Stimulated activated naive CD4-positive, alpha-beta T cell (primary cell): ENCODE measurements at regions not wholly inside any gene's neighbourhood (a gene's known extent, or its start where the extent isn't known, plus 50 kb on each side); places are given as distances from the start of the nearest gene placed in this dataset.
A peak's percentile ranks its signal among the peaks of the same experiment; 100 is the strongest.
"Not testable (repeated sequence)": the region's sequence is repeated elsewhere in the genome, so short reads cannot be mapped to it uniquely, and the experiment has no call there.

ENCODE experiments used
- DNase-seq, 6 experiments: peaks; one replicate each; lab custom pipeline; 2025; lab: John Stamatoyannopoulos, UW

DNA sequence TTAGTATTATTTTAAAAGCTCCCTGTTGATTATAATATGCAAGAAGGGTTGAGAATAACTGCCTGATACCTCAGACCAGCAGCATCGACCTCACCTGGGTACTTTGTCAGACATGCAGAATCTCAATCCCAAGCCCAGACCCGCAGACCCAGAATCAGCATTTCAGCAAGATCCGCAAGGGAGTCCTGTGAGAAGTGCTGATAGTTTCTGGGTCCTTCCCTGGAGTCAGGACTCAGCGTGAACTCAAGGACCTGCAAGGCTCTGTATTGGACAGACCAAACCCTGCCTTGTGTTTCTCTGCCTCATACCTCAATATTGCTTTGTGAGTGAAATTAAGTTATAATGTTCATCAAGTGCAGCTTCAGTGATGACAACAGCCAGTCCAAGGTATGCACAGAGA lies 149.5 kb upstream of the NPY start:
- DNase-seq: no peak

DNA sequence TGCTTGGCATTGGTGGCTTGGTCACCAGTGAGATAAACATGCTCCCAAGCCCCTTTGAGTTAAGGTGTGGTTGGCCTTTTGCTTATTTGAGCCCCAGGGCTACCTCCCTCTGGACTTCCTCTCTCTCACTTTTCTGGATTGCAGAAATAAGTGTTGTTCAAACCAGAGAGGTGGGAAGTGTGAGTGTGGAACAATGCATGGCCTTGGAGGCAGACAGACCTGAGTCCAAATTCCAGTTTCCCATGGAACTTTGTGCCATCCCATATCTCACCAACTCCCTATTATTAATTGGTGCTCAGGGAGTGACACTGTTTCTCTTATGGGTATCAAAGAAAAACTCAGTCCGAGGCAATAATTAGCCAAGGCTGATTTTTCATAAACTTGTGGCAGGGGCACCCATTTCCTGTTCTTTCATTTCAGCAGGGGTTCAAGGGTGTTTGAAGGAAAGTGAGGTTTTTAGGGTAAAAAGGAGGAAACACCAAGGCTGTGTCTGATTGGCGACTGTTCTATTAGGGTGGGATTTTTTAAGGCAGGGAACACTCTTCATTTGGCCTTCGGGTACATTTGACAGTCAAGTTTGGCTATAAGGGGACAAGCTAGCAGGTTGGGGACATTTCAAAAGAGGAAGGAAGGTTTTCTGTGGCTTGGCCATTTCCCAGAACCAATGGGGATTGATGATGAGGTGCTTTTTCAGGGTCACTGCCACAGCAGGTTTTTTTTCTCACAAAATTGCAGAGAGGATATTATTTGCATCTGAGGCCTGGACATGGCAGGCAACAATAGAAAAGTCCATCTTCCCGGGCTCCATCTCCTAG lies 148.8 kb upstream of the NPY start:
- no peak for DNase-seq

DNA sequence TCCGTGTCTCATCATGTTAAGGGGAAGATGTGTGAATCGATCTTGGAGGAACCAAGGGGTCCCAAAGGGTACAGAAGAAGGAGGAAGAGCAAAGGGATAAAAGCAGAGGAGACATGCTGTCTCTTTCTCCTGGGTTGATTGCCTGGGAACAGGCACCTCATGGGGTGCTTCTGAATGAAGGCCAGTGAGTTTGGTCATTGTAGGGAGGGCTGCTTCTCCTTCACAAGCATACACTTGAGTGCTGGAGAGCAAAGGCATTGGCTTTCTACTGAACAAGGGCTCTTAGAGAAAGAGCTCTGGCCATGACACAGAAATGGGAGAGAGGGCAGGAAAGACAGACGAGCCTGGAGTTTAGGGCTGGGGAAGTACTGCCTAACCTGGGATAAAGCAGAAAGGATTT lies 146.7 kb upstream of the NPY start:
- DNase-seq: no peak

DNA sequence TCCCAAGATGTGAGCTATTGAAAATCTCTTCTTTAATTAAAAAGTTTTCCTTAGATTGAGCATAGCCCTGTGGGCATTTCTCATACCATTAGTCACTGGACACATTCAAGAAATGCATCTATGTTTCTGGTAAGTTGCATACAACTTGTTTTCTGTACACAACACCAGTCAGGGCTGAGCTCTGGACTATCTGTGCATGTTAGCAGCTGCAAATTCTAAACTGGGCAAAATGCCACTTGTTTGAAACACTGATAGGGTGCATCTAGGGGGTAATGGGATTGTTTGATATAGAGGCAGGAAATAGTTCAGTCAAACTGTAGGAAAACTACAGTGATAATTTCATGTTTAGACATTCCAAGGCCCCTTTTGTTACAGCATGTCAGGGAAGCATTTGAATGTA lies 145.6 kb upstream of the NPY start:
- DNase-seq: no peak

DNA sequence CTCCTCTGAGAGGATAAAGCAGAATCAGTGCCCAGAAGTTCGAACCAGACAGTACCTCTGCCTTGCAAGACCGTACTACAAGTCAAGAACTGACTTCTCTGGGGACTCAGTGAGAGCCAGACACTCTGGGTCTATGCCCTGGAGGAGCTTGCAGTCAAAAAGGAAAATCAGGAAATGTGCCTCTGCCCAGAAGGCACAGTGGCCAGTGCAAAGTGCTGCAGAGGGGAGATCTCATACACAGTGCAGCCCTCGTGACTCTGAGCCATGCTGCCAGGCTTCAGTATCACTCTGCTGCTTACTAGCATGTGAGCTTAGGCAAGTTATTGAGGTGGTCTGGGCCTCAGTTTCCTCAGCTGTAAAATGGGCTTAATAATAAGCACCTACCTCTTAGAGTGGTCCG lies 144.0 kb upstream of the NPY start:
- DNase-seq: no peak

DNA sequence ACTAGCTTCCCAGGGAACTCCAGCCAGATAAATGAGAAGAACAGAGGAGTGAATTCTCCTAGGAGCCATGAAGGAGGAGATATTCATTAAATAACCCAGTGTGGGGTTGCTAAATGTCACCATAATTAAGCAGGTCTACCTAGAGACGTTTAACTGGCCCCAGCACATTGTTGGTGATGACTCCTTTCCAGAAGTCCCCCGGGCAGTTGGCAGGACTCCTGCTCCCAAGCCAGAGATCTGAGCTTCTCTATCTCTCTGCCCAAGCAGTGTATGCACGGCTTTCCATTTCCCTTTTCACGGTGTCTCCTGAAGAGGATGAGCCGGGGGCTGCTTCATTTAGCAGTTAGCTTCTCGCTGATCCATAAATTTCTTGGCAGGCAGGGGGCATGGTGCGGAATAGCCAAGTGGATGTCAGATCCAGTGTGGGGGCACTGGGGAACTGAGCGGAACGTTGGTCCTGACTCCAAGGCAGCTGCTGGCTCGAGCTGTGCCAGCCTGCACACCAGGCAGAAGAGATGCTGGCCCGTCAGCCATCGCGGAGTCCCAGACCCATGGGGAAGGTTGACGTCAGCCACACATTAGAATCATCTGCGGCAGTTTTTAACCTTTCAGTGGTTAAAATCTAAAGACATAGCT lies 142.0 kb upstream of the NPY start:
- DNase-seq: no peak

DNA sequence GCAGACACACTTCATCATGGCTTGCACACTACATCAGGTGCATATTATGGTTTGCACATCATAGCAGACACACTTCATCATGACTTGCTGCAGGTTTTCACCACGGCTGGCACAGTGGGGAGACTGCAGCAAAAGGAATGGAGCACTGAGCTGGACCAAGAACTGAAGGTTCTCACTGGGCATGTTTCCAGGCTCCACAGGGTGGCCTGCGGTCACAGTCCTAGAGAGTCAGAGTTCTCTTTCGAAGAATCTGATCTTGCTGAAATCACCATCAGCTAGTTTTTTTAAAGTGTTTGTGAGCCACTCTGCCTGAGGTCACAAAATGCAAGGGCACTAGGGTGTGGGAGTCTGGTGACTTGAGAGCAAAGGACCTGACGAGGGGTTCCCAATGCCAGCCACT lies 140.4 kb upstream of the NPY start:
- no peak for DNase-seq

DNA sequence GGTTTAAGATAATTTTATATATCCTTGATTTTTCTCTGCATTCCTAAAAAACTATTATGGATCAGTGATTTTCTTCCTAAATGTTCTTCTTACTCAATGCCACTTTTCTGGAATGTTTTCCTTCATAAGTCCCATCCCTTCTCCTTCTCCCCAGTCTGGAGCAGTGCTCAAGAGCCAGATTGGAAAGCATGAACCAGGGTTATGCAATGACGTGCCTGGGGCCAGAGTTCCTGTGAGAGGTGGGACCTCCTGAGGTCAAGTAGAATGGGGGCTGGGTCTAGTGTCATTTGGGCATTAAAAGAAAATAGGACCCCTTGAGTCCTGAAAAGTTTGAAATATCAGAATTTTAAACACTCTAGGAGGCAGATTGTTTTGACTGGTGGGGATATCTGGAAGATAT lies 132.0 kb upstream of the NPY start:
- no peak for DNase-seq

DNA sequence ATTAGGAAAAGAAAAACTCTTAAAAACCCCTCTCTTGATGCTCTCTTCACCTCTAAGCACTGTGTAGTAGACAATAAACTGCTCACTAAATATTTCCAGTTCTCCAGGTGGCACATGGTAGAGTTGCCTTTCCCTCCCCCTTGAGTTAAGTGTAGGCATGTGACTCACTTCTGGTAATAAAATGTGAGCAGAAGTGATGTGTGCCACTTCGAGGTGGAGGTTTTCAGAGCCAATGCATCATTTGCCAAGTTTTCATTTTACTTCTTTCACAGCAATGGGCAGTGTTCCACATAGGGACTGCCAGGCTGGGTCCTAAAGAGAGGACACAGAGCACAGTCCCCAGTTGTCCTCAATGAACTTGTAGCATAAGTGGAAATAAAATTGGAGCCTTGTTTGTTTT lies 131.6 kb upstream of the NPY start:
- no peak for DNase-seq

DNA sequence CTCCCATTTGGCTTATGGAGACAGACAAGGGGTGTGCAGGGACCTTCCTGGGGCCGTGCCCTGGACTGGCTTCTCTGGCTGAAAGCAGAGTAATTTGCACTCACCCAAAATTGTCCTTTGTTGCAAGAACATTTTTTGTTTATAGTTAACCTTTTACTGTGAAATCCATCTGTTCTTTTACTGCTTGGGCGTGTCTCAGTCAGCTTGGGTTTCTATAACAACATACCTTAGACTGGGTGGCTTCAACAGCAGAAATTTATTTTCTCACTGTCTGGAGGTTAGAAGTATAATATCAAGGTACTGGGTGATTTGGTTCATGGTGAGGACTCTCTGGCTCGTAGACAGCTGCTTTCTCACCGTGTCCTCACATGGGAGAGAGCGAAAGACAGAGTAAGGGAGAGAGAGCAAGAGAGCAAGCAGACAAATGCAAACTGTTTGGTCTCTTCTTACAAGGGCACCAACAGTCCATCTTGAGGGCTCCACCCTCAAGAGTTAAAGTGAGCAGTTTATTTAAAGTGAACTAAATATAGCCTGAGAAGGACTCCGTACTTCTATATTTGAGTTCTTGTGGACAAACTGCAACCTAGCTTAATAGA lies 131.0 kb upstream of the NPY start:
- no peak for DNase-seq

DNA sequence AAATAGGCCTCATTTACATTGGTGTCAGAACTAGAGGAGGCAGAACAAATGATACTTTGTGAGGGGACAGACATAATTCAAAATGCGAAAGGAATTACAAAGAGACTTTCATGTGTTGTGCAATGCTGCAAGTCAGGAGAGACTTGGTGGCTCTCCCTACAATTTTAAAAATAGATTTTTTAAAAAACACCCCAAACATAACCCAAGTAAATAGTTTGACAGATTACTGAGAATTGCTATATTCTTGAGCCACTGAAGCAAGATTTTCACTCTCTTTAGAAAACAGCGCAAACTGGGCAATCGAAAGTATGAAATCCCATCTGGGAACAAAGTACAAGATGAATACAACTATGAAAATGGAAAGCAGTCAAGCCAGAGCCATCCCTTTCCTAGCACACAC lies 126.3 kb upstream of the NPY start:
- no peak for DNase-seq

DNA sequence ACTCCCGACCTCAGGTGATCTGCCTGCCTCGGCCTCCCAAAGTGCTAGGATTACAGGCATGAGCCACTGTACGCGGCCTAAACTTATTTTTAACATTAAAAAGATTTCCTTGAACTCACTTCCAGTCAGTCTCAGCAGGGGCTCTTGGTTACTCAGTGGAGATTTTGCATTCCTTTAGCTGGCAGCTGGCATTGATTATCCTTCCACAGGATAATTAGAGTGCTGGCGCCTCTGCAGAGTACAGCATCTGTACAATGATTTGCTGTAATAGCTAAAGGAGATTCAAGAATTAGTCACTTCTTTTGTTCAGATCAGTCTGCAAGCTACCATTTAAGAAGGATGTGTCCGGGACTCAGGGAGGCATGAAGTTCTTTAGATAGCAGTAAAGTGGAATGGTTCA lies 125.0 kb upstream of the NPY start:
- no peak for DNase-seq

DNA sequence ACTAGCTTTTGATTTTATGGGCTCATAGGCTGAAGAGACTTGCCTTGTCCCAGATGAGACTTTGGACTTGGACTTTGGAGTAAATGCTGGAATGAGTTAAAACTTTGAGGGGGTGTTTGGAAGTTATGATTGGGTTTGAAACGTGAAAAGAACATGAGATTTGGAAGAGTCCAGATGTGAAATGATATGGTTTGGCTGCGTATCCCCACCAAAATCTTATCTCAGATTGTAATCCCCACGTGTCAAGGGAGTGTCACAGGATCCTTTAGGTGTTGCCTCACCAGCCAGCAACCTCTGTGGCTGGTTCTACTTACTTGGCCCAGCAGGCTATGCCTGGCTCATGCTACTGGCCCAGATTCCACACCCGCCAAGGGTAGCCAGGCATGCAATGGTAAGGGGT lies 119.6 kb upstream of the NPY start:
- DNase-seq: no peak

DNA sequence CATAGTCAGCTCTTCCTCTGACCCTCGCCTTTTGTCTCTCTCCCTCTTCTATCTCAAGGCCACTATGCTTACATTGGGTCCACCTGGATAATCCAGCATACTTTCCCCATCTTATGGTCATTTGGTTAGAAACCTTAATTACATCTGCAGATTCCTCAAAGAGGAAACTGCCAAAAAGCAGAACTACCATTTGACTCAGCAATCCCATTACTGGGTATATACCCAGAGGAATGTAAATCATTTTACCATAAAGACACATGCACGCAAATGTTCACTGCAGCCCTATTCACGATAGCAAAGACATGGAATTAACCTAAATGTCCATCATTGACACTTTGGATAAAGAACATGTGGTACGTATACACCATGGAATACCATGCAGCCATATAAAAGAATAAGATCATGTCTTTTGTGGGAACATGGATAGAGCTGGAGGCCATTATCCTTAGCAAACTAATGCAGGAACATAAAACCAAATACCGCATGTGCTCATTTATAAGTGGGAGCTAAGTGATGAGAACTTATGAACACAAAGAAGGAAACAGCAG lies 114.8 kb upstream of the NPY start:
- no peak for DNase-seq

DNA sequence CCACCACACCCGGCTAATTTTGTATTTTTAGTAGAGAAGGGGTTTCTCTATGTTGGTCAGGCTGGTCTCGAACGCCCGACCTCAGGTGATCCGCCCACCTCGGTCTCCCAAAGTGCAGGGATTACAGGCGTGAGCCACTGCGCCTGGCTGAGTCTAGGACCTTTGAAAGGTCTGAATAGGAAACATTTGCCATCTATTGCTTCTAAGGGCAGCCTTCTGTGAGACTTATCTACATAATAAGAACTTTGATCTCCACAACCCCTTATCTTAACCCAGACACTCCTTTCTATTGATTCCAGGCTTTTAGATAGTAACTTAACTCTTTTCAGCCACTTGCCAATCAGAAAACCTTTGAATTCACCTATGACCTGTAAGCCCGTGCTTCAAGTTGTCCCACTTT lies 112.0 kb upstream of the NPY start:
- DNase-seq: not testable (repeated sequence)

DNA sequence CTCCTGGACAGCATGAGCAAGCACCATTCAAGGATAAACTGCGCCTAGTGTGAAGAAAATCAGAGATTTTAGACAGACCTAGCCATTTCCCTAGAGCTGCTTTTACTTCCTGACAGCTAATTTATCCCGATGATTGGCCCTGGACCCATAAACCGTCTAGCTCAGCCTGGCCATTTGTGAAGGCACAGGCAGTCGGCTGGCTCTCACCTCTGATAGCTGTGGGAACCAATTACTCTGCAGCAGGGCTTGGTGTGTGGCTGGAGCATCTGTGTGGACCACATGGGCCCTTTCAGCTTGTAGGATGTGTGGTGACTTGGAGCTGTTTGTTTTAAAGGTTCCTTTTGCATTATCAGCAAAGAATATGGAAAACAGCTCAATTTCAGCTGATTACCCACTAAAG lies 111.1 kb upstream of the NPY start:
- DNase-seq: no peak

DNA sequence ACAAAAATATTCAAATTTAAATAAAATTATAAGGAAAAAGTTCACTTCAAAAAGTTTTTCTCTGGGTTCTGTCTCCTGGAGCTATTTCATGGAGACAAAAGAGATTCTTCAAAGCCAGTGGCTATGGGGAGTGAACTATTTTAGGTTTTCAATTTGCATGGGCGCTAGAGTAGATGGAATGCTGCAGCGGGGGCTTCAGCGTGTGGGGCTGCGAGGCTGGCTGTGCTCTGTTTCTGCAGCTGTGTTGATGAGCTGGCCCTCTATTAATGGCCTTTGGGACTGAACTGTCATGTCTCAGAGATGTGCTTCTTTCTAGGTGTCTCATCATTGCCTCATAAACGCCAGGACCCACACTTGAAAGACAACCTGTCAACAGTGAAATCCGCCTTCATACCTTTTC lies 108.4 kb upstream of the NPY start:
- no peak for DNase-seq

DNA sequence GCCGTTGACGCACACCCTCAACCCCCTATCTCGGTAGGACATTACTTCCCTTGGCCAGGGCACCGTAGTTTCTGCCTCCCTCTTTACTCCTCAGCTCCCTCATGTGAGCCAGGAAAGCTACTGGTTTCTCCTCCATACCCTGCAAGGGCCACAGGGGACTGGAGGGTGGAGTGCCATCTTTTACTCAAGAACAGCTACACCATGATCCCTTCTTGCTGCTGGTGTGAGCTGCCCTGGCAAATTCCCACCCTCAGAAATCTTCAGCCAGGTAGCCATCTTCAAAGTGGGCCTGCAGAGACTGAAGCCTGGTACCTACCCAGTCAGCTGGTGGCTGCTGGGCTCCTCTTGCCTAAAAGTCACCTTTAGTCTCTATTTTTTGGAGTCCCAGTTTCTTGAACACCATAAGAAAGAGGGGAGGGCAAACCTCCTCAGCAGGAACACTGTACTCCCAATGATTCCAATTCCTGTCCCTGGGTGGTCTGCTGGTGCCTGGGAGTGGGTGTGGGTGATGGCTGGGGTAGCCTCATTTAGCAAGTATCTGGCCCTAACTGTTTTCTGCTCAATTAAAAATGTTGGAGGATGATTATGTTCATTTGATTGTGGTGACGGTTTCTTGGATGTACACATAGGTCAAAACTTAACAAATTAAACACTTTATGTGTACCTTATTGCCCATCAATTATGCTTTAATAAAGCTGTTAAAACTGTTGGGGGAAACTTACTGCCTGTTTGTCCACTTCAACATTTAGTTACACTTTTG lies 105.0 kb upstream of the NPY start:
- no peak for DNase-seq

DNA sequence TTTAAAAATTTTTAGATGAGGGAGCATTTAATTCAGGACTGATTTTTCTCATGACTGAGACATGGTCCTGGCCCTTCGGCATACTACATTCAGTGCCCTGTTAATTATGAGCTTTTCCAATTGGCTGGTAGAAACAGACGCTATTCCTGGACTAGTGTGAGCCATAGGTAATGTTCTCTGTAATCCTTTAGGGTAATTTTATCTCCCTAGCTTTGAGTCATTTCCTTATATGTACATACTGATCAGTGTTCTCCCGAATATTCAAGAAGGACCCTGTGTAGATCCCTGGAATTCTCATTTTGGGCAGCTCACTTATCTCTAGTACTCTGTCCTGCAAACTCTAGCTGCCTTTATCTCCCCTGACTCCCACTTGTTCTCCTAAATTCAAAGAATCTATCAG lies 92.6 kb upstream of the NPY start:
- DNase-seq: no peak

DNA sequence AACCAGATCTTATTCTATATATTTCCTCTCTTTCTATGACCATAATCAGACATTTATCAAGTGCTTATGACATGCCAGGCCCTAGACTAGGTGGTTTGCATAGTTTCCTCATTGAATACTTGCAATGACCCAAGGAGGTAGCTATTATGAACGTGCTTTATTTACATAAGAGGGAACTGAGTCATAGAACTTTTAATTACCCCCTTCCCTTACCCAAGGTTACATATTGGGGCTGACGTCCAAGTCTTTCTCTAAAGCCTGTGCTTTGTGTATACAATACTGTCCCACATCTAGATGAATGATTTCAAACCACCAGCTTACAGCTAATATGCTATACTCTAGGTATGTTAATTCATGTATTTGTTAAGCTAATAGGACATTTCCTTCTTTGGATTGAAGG lies 91.9 kb upstream of the NPY start:
- DNase-seq: no peak

DNA sequence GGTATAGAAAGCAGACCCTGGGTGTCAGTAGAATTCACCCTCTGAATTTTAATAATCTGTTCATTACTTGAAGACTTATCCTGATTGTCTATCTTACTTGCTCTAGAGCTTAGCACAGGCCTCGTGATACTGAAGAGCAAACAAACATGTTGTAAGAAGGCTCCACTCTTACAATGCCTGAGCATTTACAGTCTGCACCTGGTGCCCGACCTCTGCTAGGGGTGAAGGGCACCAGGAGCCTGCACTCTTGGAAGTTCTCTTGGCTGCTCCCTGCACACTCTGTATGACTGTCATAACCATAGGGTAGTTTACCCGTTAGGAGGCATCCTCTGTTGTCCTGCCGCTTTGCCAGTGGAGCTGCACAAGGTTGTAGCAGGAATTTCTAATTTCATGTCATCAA lies 91.3 kb upstream of the NPY start:
- no peak for DNase-seq

DNA sequence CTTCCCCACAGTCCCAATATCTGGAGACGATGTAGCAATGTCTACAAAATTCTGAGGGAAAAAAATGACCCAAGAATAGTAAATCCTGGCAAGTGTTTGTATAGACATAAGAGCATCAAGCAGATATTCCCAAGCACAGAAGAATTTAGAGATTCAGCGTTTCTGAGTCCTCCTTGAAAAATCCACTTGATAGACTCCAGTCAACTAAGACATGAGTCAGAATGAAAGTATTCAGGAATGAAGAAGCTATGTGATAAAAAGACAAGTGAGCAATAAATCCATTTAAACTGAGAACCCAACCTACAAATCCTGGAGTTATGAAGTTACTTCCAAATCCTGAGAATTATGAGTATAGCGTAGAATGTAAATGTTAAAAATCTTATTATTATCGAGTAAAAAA lies 86.1 kb upstream of the NPY start:
- no peak for DNase-seq

DNA sequence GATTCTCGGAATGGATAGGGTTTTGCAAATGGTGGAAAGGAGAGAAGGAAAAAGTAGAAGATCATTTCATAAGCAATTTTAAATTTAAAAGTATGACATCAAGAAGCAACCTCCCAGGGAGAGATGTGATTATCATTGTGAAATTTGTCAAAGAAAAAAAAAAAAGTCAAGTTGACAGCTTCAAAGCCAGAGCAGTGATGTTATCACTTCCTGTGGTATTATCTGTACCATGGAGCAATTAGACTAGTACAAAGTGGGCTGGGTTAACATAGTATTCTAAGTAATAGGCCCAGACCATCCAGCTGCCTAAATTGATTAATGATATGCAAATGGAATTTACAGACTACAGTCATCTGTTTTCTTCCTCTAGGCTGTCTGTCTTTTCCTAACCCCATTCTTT lies 84.0 kb upstream of the NPY start:
- peak in 3 of 6 experiments; percentile 22 to 42 (median 35) for DNase-seq
